ENCODE measurements at regions not wholly inside any gene's neighbourhood (a gene's known extent, or its start where the extent isn't known, plus 50 kb on each side); places are given as distances from the start of the nearest gene placed in this dataset.

DNA sequence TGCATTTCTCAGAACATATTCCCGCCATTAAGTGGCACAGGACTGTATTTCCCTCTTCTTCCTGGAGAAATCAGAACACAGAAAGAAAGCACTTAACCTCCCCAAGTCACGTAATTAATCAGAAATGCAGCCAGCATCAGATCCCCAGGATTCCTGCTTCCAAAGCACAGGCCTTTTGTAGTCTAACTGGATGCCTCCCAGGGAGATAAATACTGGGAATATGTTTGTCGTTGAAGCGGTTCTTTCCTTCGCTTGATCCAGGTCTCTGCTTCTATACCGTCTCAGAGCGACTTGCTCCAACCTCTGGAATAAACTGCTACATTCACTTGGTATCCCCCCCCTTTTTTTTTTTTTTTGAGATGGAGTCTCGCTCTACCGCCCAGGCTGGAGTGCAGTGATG is 198.6 kb downstream of the KBTBD8 start:
- TF ChIP-seq POLR2A (IDR thresholded peaks at IDR 0.05; ENCODE audit: low read depth, low read length) (no peak), POLR2AphosphoS5 (IDR thresholded peaks at IDR 0.05; ENCODE audit: low read depth, low read length) (no peak), TAF1 (IDR thresholded peaks at IDR 0.05; ENCODE audit: borderline replicate concordance, low read depth, low read length) (no peak)
